ENCODE measurements at regions not wholly inside any gene's neighbourhood (a gene's known extent, or its start where the extent isn't known, plus 50 kb on each side); places are given as distances from the start of the nearest gene placed in this dataset.

DNA sequence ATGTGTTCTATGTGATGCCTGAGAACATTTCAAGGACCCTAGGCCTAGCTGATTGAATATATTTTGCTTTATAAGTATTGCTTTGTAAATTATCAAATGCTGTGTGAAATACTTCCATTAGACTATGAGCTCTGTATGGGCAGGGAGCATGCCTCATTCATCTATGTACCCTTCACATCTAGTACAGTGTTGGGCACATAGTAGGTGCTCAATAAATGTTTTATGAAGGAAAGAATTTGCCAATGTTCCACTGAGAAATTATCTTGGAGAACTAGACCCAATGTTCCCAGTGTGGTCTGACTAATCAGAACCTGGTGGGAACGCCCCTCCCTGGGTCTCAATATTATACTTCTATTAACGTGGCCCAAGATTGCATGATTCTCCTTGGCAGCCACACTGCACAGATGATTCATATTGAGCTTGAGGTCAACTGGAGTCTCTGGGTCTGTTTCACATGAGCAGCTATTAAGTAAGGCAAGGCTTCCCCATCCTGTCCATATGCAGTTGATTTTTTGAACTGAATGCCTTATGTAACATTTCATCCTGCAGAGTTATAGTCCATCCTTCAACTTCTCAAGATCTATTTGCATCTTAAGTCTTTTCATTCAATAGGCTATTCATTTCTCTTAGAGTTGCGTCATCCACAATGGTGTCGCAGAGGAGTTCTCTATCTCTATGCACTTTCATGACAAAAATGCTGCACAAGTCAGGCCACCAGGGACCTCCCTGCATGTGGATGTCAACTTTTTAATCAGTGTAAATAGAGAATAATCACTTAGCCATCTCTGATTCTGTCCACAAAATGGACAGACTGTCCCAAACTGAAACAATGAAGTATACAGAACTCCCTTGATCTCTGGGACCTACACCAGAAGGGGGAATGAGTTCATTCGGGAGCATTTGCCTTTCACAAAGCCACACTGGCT, 257.6 kb downstream of the CYP26B1 start:
- intact Hi-C loops (cut with DNase I), result no loop called here

DNA sequence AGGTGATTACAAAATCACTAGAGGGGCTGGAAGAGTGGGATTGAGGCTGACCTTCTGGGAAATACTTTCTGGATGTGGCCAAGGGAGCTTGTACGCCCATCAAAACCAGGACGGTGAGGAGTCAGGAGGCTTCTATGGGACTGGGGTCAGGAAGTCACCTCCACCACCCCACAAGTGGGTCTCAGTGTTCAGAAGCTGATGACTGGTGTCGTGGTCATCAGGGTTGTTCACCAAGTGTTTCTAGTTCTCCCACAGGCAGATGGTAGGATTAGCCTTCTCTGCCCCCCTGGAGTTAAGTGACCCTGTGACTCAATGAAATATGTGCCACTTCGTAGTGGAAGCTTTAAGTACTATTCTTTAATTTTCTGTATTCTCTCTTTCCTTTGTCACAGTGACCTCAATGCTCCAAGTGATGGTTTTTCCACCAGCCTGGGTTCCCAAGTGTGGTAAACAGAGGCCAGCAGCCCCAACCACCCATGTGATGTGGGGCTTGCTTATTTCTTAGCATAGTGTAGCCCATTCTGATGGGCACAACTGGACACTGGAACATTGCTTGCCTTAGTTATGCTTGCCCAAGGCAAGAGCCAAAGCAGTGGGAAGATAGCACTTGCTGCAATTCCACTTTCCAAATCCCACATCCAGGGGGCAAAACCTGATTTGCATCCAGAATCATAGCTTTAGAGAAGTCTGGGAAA, 258.8 kb downstream of the CYP26B1 start:
- no peak overlapping the region for H3K4me3 ChIP-seq
- no peaks in the 10 kb centered on the region for H3K36me3 ChIP-seq
- TF ChIP-seq POLR2A (IDR thresholded peaks at IDR 0.05), result no peak
- TF ChIP-seq, protein P1, sequence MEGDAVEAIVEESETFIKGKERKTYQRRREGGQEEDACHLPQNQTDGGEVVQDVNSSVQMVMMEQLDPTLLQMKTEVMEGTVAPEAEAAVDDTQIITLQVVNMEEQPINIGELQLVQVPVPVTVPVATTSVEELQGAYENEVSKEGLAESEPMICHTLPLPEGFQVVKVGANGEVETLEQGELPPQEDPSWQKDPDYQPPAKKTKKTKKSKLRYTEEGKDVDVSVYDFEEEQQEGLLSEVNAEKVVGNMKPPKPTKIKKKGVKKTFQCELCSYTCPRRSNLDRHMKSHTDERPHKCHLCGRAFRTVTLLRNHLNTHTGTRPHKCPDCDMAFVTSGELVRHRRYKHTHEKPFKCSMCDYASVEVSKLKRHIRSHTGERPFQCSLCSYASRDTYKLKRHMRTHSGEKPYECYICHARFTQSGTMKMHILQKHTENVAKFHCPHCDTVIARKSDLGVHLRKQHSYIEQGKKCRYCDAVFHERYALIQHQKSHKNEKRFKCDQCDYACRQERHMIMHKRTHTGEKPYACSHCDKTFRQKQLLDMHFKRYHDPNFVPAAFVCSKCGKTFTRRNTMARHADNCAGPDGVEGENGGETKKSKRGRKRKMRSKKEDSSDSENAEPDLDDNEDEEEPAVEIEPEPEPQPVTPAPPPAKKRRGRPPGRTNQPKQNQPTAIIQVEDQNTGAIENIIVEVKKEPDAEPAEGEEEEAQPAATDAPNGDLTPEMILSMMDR (IDR thresholded peaks at IDR 0.05), result no peak
- 76 to 78% methylated on average over 3 to 4 of the region's 4 CpGs for WGBS, 2 donors
- peaks cover 0 to 7% (median 0%) of the 10 kb centered on the region in 4 donors for H3K27me3 ChIP-seq
- no peak for DNase-seq
- peaks cover 0 to 7% (median 0%) of the 10 kb centered on the region in 3 donors for H3K9me3 ChIP-seq
- peaks cover 0 to 4% (median 3%) of the 10 kb centered on the region in 3 donors for H3K4me1 ChIP-seq
- intact Hi-C loops (cut with DNase I), result no loop called here
- H3K27ac ChIP-seq, result no peak overlapping the region

More for the DNA sequence above, 257.6 kb downstream of the CYP26B1 start:
- Histone ChIP-seq H3K4me1 (no peaks in the 10 kb centered on the region), H3K27me3 (peaks cover 0 to 7% (median 0%) of the 10 kb centered on the region in 4 donors), H3K9me3 (no peaks in the 10 kb centered on the region), H3K27ac (no peak overlapping the region), H3K4me3 (no peak overlapping the region), H3K36me3 (no peaks in the 10 kb centered on the region)
- no peak for DNase-seq
- WGBS, 2 donors, result 66 to 70% methylated on average over 5 of the region's 5 CpGs
- no peak for TF ChIP-seq POLR2A (IDR thresholded peaks at IDR 0.05)
- TF ChIP-seq, protein P1 (IDR thresholded peaks at IDR 0.05), result no peak

DNA sequence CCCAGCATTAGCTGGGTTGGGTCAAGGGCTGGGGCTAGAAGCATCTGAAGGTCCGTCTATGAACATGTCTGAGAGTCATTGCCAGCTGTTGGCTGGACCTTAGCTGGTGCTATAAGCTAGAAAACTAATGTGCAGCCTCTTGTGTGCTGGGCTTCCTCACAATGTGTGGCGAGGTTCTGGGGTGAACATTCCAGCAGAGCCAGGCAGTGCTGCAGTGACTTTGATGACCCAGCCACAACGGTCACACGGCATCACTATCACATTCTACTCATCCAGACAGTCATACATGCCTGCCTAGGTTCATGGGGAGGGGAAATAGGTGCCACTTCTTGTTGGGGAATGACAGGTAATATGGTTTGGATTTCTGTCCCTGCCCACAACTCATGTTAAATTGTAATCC, 260.5 kb downstream of the CYP26B1 start:
- no peaks in the 10 kb centered on the region for H3K36me3 ChIP-seq
- peaks cover 0 to 21% (median 16%) of the 10 kb centered on the region in 3 donors for H3K4me1 ChIP-seq
- no peak overlapping the region for H3K4me3 ChIP-seq
- peaks cover 0 to 4% (median 0%) of the 10 kb centered on the region in 4 donors for H3K27me3 ChIP-seq
- DNase-seq, result no peak
- intact Hi-C loops (cut with DNase I), result no loop called here
- H3K27ac ChIP-seq, result no peak overlapping the region
- WGBS, 2 donors, result 78 to 86% methylated on average over 4 of the region's 4 CpGs
- H3K9me3 ChIP-seq, result peaks cover 0 to 7% (median 0%) of the 10 kb centered on the region in 3 donors
- no peak for TF ChIP-seq POLR2A (IDR thresholded peaks at IDR 0.05)
- TF ChIP-seq, protein P1 (IDR thresholded peaks at IDR 0.05), result no peak

DNA sequence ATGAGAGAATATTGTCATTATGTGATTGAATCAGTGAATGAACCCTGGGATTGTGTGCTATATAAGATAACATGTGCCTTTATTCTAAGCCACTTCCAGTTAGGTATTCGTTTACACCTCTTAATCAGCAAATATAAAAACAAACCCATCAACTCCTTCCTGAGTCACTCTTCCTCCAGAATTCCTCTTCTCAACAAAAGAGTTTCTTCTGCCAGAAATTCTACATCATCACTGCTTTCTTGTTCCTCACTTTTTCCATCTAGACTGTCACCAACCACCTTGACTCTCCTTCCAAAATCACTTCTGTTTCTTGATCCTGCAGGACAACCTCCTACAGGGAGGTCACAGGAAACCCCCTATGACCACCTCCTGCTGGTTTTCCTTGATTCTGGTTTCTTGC, 261.4 kb downstream of the CYP26B1 start:
- peaks cover 0 to 30% (median 22%) of the 10 kb centered on the region in 3 donors for H3K4me1 ChIP-seq
- DNase-seq, result no peak
- H3K27me3 ChIP-seq, result peaks cover 0 to 4% (median 0%) of the 10 kb centered on the region in 4 donors
- peaks cover 0 to 7% (median 0%) of the 10 kb centered on the region in 3 donors for H3K9me3 ChIP-seq
- no peak overlapping the region for H3K27ac ChIP-seq
- no peak overlapping the region for H3K4me3 ChIP-seq
- intact Hi-C loops (cut with DNase I), result no loop called here
- 44 to 70% methylated on average over 1 of the region's 1 CpG for WGBS, 2 donors
- no peaks in the 10 kb centered on the region for H3K36me3 ChIP-seq
- TF ChIP-seq, protein P1 (IDR thresholded peaks at IDR 0.05), result no peak
- TF ChIP-seq POLR2A (IDR thresholded peaks at IDR 0.05), result no peak
